SU-DHL-6 (cell line): ENCODE measurements at regions not wholly inside any gene's neighbourhood (a gene's known extent, or its start where the extent isn't known, plus 50 kb on each side); places are given as distances from the start of the nearest gene placed in this dataset.

Experiments
- H2AFZ ChIP-seq: fragments of 200-600 bp; sonication (generic); 2 replicates; pipeline ENCODE4 v1.6.1; 2014; ENCODE audit warnings: low read depth, mild to moderate bottlenecking, moderate library complexity, mixed read lengths, antibody characterized with exemption, low read length; ENCODE audit not compliant: severe bottlenecking
- H3F3A ChIP-seq: fragments of 200-600 bp; shearing (Covaris generic); 2 replicates; pipeline ENCODE4 v1.6.0; 2016; ENCODE audit warnings: antibody characterized with exemption, mild to moderate bottlenecking; ENCODE audit not compliant: insufficient read depth
- H3K27ac ChIP-seq: fragments of 200-600 bp; sonication (generic); 2 replicates; pipeline ENCODE4 v1.5.1; 2016; ENCODE audit warnings: low read depth, mild to moderate bottlenecking, low read length, moderate library complexity, mixed read lengths
- H3K27me3 ChIP-seq: fragments of 200-600 bp; sonication (generic), shearing (Covaris generic); 2 replicates; pipeline ENCODE4 v1.6.0; 2014; ENCODE audit warnings: mild to moderate bottlenecking, low read length
- H3K36me3 ChIP-seq: fragments of 200-600 bp; sonication (generic); 2 replicates; pipeline ENCODE4 v1.6.1; 2014; ENCODE audit warnings: mild to moderate bottlenecking, low read length, mixed read lengths
- H3K4me2 ChIP-seq: fragments of 300-600, 200-600 bp; shearing (Covaris generic), sonication (generic); 2 replicates; pipeline ENCODE4 v1.6.0; 2014; ENCODE audit warnings: low read length, low read depth, mild to moderate bottlenecking; ENCODE audit not compliant: poor library complexity, severe bottlenecking
- H3K4me3 ChIP-seq: fragments of 200-600 bp; sonication (generic); 2 replicates; pipeline ENCODE4 v1.5.1; 2014; ENCODE audit warnings: antibody characterized with exemption, low read length, mild to moderate bottlenecking, mixed read lengths; ENCODE audit not compliant: insufficient read depth, poor library complexity, severe bottlenecking
- H3K79me2 ChIP-seq: fragments of 200-600 bp; sonication (generic); 2 replicates; pipeline ENCODE4 v1.6.1; 2014; ENCODE audit warnings: mild to moderate bottlenecking, low read length, moderate library complexity; ENCODE audit not compliant: insufficient read depth
- H3K9ac ChIP-seq: fragments of 200-600 bp; sonication (generic); 2 replicates; pipeline ENCODE4 v1.7.0; 2014; ENCODE audit warnings: mild to moderate bottlenecking, low read length
- H3K9me2 ChIP-seq: fragments of 200-600 bp; sonication (generic); replicated peaks from 2 replicates; pipeline ENCODE4 v1.6.1; 2014; ENCODE audit warnings: low read length; ENCODE audit not compliant: insufficient read depth
- H3K9me3 ChIP-seq: fragments of 200-600 bp; sonication (generic); 2 replicates; pipeline ENCODE4 v1.6.1; 2014; ENCODE audit warnings: low read length, mixed read lengths; ENCODE audit not compliant: insufficient read depth
- H4K20me1 ChIP-seq: fragments of 200-600 bp; sonication (generic); 2 replicates; pipeline ENCODE4 v1.6.1; 2014; ENCODE audit warnings: low read depth, mild to moderate bottlenecking, antibody characterized with exemption, low read length, moderate library complexity, mixed read lengths
- EZH2phosphoT487 ChIP-seq: fragments of 200-600 bp; sonication (generic), shearing (Covaris generic); conservative IDR thresholded peaks from 2 replicates; pipeline ENCODE4 v1.6.1; 2018; ENCODE audit warnings: mild to moderate bottlenecking, antibody characterized with exemption, low read length, moderate library complexity, mixed read lengths
- TF ChIP-seq, protein P1 (sequence below): fragments of 200-600 bp; sonication (generic); IDR thresholded peaks from one replicate; pipeline ENCODE4 v1.5.1; 2017; ENCODE audit warnings: antibody characterized with exemption, mild to moderate bottlenecking, low read length, moderate library complexity; ENCODE audit not compliant: insufficient read depth, poor library complexity, severe bottlenecking

DNA sequence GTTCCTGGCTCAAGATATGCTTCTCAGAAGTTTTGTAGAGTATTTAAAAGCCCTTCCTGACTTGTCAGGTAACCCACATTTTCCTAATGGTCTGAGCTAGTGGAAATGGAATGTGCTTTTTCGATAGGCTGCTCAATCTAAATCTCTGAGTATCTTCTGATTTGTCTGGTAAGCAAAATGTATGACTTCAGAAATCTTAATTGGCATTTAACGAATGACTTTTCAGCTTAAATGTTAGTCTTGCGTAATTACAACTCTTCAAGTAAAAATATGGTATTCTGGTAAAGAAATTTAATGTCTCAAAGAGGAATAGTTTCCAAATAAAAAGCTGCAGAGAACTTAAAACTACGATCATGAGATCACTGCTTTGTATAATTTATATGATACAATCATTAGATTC, 379.1 kb downstream of the ANKRD50 start:
- Histone ChIP-seq H3K9me3 (no peaks in the 10 kb centered on the region), H3K79me2 (no peaks in the 10 kb centered on the region), H3K36me3 (no peaks in the 10 kb centered on the region), H3F3A (no peaks in the 10 kb centered on the region), H3K27ac (no peak overlapping the region), H3K4me2 (no peak overlapping the region), H4K20me1 (no peaks in the 10 kb centered on the region), H2AFZ (no peak overlapping the region), H3K4me3 (no peak overlapping the region), H3K27me3 (no peaks in the 10 kb centered on the region), H3K9me2 (no peaks in the 10 kb centered on the region), H3K9ac (no peak overlapping the region)
- TF ChIP-seq EZH2phosphoT487 = no peak
- TF ChIP-seq, protein P1, sequence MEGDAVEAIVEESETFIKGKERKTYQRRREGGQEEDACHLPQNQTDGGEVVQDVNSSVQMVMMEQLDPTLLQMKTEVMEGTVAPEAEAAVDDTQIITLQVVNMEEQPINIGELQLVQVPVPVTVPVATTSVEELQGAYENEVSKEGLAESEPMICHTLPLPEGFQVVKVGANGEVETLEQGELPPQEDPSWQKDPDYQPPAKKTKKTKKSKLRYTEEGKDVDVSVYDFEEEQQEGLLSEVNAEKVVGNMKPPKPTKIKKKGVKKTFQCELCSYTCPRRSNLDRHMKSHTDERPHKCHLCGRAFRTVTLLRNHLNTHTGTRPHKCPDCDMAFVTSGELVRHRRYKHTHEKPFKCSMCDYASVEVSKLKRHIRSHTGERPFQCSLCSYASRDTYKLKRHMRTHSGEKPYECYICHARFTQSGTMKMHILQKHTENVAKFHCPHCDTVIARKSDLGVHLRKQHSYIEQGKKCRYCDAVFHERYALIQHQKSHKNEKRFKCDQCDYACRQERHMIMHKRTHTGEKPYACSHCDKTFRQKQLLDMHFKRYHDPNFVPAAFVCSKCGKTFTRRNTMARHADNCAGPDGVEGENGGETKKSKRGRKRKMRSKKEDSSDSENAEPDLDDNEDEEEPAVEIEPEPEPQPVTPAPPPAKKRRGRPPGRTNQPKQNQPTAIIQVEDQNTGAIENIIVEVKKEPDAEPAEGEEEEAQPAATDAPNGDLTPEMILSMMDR = no peak

DNA sequence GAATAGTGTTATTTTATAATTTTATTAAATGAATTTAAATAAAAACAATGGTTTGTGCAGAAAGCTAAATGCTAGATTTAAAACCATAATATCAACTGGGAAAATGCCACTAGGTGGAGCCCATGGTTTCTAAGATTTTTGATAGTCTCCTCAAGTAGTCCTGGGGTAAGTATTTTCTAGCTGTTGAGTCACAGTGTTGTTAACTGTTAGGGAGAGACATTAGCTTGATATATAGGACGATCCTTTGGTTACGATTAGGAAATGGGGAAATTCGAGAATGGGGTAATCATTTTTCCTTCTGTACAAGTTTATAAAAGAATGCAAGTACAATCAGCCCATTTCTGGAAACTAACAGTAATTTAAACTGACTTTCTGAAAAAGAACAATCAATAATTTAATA, 378.4 kb downstream of the ANKRD50 start:
- H3K4me3 ChIP-seq = no peak overlapping the region
- H3K4me2 ChIP-seq = no peak overlapping the region
- H4K20me1 ChIP-seq = no peaks in the 10 kb centered on the region
- no peaks in the 10 kb centered on the region for H3K9me3 ChIP-seq
- no peak overlapping the region for H3K27ac ChIP-seq
- no peaks in the 10 kb centered on the region for H3K79me2 ChIP-seq
- TF ChIP-seq, protein P1 = no peak
- no peak for TF ChIP-seq EZH2phosphoT487
- no peaks in the 10 kb centered on the region for H3K27me3 ChIP-seq
- H3F3A ChIP-seq = no peaks in the 10 kb centered on the region
- H3K9ac ChIP-seq = no peak overlapping the region
- H2AFZ ChIP-seq = no peak overlapping the region
- no peaks in the 10 kb centered on the region for H3K9me2 ChIP-seq
- H3K36me3 ChIP-seq = no peaks in the 10 kb centered on the region

DNA sequence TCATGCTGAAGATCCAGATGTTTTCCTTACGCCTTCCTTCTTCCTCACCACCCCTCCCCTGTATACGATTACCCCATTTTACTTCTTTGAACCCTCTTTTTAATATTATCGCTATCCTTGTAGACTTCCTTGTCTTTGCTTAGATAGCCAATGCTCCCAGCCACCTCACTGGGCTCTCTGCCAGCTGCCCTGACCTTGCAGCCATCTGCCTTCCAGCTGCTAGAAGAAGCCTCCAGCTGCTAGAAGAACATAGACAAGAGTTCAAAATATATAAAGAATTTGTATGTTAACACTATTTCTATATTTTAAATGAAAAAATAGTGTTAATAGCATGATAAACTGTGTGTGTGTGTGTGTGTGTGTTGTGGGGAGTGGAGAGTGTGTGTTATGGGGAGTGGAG, 374.7 kb downstream of the ANKRD50 start:
- Histone ChIP-seq H2AFZ (no peak overlapping the region), H3K79me2 (no peaks in the 10 kb centered on the region), H3K4me3 (no peak overlapping the region)

More for the DNA sequence above, 374.7 kb downstream of the ANKRD50 start:
- no peaks in the 10 kb centered on the region for H3K9me2 ChIP-seq
- no peaks in the 10 kb centered on the region for H3K36me3 ChIP-seq
- no peaks in the 10 kb centered on the region for H3K9me3 ChIP-seq
- no peaks in the 10 kb centered on the region for H3F3A ChIP-seq
- no peaks in the 10 kb centered on the region for H3K27me3 ChIP-seq
- no peak for TF ChIP-seq EZH2phosphoT487
- TF ChIP-seq, protein P1 = no peak
- H3K4me2 ChIP-seq = no peak overlapping the region
- H4K20me1 ChIP-seq = no peaks in the 10 kb centered on the region
- H3K27ac ChIP-seq = no peak overlapping the region
- H3K9ac ChIP-seq = no peak overlapping the region
